Omental fat pad (tissue), 3 donors: ENCODE measurements at regions not wholly inside any gene's neighbourhood (a gene's known extent, or its start where the extent isn't known, plus 50 kb on each side); places are given as distances from the start of the nearest gene placed in this dataset.

Experiments used
- ATAC-seq: fragments of 150-250 bp; one replicate; pipeline ENCODE4 v1.9.1; 2016; ENCODE audit warnings: mild to moderate bottlenecking, moderate library complexity; ENCODE audit not compliant: low FRiP score
- DNase-seq: peaks from one replicate; pipeline ENCODE4 v3.0.0-alpha.2; 2019; ENCODE audit warnings: low spot score
- TF ChIP-seq, protein P1 (sequence below), 3 donors: fragments of 450-650 bp; IDR thresholded peaks; one replicate each; pipeline ENCODE4 v1.5.1; 2016 to 2017; ENCODE audit warnings: antibody characterized with exemption in 3 of 3, mild to moderate bottlenecking in 3 of 3, moderate library complexity in 2 of 3

DNA sequence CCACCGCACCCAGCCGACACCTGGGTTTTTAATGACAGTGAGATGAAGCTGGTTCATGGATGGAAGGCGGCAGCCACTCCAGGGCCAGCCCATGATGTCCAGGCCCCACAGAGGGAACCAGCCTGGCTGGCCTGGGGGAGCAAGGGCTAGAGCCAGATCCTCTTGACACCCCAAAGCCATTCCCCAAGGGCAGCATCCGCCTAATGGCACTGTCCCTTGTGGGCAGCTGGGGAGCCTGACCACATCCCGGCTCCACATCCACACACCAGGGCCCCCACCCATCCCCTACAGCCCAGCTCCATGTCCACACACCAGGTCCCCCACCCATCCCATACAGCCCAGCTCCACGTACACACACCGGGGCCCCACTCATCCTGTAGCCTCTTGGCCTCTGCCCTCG, 53.3 kb upstream of the ACSF3 start:
- TF ChIP-seq, protein P1, sequence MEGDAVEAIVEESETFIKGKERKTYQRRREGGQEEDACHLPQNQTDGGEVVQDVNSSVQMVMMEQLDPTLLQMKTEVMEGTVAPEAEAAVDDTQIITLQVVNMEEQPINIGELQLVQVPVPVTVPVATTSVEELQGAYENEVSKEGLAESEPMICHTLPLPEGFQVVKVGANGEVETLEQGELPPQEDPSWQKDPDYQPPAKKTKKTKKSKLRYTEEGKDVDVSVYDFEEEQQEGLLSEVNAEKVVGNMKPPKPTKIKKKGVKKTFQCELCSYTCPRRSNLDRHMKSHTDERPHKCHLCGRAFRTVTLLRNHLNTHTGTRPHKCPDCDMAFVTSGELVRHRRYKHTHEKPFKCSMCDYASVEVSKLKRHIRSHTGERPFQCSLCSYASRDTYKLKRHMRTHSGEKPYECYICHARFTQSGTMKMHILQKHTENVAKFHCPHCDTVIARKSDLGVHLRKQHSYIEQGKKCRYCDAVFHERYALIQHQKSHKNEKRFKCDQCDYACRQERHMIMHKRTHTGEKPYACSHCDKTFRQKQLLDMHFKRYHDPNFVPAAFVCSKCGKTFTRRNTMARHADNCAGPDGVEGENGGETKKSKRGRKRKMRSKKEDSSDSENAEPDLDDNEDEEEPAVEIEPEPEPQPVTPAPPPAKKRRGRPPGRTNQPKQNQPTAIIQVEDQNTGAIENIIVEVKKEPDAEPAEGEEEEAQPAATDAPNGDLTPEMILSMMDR (IDR thresholded peaks at IDR 0.05) = no peak
- DNase-seq (no peak), ATAC-seq (no peak)

DNA sequence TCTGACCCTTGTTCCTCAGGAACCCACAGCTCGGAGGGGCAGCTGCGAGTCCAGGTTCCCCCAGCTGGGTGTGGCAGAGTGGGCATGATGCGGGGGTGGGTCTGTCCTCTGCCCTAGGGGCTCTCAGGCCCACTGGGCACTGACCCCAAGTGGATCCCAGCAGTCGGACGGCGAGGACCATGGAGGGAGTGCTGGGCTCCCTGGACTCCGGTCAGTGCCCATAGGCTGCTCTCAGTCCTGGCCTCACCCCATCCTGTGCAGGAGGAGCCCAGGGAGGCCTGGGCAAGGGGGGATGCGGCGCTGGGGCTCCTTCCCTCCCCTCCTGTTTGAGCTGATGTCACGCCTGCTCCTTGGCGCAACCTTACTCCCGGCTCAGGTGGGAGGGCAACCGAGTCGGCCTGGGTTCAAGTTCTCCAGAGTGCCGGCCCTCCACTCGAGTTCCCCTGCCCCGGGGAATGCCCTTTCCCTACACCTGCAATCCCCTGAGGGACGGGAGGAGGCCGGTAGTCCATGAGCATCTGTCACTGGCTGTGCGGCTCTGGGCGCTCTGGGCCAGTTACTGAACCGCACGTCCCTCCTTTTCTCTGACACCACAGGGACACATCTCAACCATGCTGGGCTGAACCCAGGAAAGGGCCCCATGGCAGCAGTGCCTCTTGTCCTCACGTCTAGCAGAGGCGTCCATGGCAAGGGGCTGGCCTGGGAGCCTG, 52.6 kb upstream of the ACSF3 start:
- DNase-seq (no peak), ATAC-seq (no peak)
- TF ChIP-seq, protein P1 (IDR thresholded peaks at IDR 0.05) = no peak

DNA sequence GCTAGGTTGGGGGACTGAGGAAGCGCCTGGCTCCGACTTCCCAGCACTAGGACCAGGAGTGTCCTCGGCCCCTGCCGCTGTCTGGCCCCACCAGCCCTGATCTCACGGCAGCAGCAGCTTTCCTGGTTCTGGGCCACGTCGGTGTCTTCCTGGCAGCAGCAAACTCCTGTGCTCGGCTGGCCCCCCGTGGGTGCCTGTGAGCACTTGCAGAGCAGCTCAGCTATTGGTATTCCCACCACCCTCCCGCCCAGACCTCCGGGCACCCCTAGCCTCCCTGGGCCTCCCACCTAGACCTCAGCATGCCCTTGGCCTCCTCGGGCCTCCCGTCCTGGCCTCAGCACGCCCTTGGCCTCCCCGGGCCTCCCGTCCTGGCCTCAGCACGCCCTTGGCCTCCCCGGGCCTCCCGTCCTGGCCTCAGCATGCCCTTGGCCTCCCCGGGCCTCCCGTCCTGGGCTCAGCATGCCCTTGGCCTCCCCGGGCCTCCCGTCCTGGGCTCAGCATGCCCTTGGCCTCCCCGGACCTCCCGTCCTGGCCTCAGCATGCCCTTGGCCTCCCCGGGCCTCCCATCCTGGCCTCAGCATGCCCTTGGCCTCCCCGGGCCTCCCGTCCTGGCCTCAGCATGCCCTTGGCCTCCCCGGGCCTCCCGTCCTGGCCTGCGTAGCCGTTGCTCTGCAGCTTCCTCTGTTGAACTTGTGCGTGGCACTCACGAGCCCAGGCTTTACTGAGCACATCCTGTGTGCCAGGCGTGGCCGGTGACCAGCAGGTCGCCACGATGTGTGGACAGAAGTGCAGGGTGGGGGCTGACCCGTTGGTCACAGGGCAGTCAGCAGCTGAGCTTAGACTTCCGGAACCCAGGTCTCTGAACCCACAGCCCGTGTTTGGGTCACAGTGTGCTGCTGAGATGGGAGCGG, 51.8 kb upstream of the ACSF3 start:
- TF ChIP-seq, protein P1 (IDR thresholded peaks at IDR 0.05) = no peak
- ATAC-seq (no peak), DNase-seq (no peak)

DNA sequence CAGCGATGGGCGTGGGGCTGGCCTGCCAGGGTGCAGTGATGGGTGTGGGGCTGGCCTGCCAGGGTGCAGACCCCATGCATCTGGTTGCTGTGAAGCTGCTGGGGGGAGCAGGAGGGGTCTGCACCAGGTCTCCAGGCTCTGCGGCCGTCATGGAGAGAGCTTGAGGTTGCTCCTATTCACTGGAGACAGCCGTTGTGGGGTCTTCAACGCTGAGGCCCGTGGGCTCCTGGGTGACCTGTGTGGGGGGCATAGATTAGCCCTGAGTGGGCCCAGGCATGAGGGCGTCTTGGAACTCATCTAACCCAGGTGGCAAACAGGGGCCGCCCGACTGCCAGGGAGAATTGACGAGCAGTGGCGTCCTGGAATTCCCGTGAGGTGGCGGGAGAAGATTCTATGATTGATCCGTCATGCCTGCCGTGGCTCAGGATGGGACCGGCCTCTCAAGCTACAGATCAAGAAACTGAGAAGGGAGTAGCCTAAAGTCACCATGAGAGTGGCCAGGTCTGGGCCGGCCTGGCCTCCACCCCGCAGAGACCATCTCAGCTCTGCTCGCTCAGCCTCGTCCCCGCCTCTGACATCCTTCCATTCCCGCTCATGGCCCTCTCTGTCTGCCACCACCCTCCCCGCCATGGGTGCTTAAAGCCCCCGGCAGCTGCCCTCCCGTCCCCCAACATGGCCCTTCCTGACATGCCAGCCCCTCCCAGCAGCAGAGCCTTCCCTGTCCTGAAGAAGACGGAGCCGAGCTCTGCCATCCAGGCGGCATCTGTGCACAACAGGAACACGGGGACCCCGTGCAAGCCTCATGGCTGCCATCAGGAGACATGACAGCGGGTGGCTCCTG, 50.7 kb upstream of the ACSF3 start:
- TF ChIP-seq, protein P1 (IDR thresholded peaks at IDR 0.05) = no peak
- no peak for ATAC-seq
- DNase-seq = no peak

DNA sequence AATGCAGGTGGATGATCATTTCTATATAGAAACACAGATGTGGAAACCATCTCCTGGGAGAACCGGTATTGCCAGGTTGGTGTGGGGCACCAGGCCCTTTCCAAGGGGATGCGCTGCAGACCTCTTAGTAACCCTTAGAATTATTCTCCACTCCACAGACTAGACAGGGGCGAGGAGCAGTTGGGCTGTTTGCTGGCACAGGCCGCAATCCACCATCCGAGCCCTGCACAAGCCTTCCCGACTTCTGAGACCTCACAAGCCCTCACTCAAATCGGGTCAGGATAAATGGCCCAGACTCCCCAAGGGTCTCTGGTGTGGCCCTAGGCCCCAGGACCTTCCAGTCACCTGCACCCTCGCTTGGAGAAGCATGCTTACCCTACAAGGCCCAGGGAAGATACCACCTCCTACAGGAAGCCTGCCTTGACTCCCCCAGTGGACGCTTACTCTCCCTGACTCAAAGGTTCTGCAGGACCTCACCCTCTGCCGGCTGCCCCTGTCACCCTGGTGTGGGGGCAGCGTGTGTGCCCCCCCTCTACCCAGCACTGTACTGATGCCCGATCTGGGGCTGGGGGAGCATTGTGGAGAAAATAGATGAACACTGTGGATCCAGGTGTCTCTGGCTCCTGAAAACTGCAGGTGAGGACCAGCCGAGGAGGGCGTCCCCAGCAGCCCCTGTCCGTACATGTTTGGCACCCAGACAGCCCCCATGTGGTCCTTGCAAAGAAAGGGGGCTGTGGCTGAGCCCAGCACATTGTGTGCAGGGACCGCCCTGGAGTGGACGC, 49.8 kb upstream of the ACSF3 start:
- TF ChIP-seq, protein P1 (IDR thresholded peaks at IDR 0.05) = no peak
- no peak for ATAC-seq
- no peak for DNase-seq
